Germinal center (tissue), 1 donor: ENCODE measurements at regions not wholly inside any gene's neighbourhood (a gene's known extent, or its start where the extent isn't known, plus 50 kb on each side); places are given as distances from the start of the nearest gene placed in this dataset.
A peak's percentile ranks its signal among the peaks of the same experiment; 100 is the strongest.

Source experiments
- DNase-seq: peaks from one replicate; pipeline ENCODE4 v3.0.0; 2012; ENCODE audit warnings: mixed read lengths, low spot score

DNA sequence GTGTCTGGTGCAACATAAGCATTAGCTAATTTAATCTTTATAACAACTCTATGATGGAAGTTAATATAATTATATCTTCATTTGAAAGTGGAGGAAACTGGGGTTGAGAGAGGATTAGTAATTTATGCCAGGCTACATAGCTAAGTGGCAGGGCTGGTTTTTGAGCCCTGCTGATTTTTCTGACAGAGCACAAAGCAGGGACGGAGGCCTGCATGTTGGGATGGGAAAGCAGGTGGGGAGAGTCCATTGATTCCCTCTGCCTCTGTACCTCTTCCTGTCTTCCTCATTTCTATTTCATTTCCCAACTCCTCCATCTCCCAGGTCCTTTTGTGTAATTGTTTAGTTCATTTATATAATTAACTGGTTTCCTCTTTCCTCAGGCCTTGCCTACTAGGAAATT, 251.6 kb upstream of the ZPLD1 start:
- no peak for DNase-seq

- no peak for DNase-seq
Observed at GRCh38 chr3:102183623-102184022, 251.2 kb upstream of the ZPLD1 start.

DNA sequence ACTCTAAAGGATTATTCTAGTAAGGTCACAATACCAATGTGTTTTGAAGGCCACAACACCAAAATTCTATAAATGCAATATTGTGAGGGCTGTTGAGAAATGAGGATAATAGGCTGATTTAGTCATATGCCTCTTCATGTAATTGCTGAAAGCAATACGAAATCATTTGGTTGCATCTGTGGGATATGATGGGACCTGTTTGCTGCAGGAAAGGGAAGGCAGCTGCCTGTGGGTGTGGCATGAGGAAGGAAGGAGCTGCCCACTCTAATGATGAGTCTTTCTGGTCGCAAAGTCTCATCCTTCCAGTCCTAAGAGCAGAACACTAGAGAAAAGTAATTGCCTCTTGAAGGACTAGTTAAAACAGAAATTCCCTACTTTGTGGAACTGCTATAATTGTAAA, 245.3 kb upstream of the ZPLD1 start:
- no peak for DNase-seq

DNA sequence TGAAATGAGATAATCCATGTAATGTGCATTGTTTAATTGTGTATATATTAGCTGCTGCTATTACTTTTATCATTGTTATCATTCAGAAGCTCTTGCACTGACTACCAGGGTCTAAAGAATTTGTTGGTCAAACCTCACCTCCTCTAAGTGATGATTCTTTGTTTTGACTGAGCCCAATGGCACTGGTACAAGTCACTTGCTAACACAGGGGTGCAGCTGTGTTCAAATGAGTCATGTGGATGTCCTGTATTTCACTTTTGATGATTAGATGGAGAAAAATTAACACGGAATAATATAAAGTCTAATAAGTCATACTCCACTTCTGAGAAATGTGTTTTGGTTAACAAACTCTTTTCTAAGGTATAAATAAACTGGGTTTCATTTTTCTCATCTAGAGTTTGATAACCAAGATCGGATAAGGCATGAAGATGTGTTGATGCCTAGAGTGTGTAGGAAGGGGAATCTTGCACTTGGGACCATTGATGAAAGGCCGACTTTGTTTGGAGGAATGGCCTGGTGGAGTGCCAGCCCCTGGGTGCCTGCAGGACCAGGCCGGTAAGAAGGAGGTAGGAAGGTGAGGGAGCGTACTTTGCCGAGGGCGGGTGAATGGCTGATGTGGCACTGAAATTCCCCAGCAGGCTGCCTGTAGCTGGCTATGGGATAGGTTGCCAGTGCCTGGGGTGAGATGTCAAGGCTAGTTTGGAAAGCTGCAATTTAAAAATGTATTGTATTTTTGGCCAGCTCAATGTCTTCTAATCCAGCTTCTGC, 244.7 kb upstream of the ZPLD1 start:
- no peak for DNase-seq

GRCh38 chr3:102192575-102192974, 242.2 kb upstream of the ZPLD1 start:
- no peak for DNase-seq

DNA sequence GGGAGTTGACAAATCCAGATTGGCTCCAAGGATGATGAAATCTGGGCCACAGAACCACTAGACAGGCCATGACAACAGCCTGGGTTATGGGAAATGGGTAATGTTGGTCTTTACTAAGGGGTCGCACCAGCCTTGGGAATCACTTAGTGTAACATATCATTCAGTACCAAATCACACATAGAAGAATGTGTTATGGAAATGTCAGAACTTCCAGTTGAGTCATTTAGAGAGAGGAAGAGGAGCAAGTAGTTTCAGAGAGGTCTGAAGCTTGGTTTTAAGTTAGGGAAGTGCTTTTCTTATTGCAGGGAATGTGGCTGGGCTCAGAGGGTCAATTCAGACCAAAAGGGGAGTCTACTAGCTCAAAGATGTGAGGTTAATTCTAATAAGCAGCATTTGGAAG, 241.6 kb upstream of the ZPLD1 start:
- no peak for DNase-seq

DNA sequence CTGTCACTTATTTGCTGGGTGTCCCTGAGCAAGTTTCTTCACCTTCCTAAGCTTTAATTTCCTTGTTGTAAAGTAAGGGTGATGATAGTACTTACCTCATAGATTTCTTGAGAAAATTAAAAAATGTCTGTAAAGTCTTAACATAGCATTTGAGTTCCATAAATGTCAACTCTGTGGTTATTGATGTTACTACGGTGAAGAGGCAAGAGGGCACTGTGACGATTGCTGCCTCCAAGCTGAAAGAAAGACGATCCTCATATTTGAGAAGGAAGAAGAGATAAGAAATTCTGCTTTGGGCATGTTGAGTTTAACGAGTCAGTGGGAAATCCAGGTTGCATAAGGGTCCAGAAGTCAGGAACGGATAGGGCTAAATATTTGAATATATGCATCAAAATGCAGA, 240.8 kb upstream of the ZPLD1 start:
- DNase-seq: no peak

GRCh38 chr3:102194760-102195159, 240.1 kb upstream of the ZPLD1 start:
- no peak for DNase-seq

GRCh38 chr3:102195198-102195948, 239.4 kb upstream of the ZPLD1 start:
- DNase-seq: no peak

DNA sequence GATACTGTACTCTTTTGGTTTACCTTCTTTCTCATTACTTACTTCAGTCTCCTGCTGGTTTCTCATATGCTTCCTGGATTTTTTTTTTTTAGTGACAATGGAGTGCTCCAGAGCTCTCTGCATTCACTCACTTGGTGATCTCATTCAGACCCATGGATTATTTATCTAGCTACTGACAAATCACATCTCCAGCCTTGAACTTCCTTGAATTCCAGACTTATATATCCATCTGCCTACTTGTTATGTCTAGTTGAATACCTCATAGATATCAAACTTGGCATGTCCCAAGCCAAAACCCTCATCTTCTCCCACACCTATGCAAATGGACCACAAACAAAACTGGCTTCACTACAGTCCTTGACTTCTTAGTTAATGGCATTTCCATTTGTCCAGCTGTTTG, 234.7 kb upstream of the ZPLD1 start:
- DNase-seq: no peak

DNA sequence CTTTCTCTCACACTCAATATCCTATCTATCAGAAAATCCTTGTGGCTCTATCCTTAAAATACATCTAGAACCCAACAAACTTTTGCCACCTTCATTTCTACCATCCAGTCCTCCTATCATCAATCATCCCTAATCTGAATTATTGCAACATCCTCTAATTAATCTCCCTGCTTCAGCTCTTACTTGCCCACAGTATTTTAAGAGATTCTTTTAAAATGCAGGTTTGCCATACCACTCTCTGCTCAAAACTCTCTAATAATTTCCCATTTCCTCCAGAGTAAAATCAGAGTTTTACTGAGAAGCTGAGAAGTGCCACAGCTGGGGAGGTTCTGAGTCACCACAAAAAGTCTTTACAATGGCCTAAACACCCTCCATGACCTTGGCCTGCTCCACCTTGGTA, 234.3 kb upstream of the ZPLD1 start:
- no peak for DNase-seq

DNA sequence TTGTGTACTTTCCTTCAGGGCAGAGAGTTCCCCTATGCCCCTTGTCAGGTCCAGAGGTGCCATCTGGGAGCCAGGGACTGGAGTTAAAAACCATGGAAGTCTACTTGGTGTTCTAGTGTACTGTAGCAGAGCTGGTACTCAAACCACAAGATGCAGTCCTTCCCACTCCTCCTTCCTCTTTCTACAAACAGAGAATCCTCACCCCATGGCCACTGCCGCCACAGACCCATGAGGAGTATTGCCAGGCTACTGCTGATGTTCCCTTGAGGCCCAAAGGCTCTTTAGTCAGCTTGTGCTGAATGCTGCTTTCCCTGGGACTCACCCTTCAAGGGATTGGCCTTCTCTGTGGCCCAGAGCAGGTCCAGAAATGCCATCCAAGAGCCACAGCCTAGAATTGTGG, 229.2 kb upstream of the ZPLD1 start:
- DNase-seq: no peak

DNA sequence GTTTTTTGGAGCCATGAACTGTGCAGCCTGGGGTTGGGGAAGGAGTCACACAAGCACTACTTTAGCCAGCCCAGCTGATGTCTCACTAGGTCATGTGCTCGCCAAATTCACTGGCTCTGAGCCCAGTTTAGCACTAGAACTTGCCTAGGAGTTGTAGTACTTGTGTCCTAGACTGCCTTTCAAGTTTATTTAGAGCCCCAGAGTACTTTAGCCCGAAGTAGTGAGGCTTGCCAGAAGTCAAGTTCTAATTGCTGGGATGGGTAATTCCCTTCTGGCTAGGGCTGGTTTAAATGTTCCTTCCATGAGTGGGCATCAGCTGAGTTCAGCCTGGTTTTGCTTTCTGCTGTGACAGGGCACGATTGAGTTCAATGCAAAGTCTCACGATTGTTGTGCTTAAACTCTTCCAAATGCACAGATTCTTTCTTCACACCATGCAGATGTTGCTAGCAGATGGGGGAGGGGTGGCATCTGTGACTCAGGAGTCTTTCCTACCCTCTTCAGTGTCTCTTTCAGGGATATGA, 228.2 kb upstream of the ZPLD1 start:
- DNase-seq: no peak

DNA sequence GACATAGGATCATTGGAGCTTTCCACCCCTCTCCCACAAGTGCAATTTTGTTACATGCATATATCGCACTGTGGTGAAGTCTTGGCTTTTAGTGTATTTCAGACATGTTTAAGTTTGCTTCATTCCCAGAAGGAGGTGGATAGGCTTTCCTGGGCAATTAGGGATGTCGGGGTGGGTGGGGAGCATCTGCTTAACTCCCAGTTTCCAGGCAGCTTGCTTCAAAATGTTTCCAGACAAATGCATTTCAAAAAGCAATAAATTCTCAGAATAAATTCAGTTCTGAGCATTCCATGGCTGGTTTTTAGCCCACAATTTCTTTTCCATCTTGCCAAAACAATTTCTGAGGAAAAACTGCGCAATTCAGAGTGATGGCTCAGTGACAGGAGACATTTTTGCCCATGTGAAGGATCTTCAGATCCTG, 227.7 kb upstream of the ZPLD1 start:
- no peak for DNase-seq

DNA sequence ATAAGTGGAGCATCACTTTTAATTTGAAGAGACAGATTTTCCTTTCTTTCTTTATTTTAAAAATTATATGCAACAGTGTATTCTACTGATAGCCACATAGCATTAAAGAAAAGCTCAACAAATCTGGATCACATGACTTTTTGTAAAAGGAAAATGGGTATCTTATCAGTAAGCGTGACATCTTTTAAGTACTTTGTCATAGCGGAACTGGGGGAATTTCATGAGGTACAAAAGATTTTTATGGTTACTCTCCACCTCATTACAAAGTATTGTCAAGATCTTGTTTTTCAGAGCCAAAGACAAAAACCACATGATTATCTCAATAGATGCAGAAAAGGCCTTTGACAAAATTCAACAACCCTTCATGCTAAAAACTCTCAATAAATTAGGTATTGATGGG, 219.6 kb upstream of the ZPLD1 start:
- DNase-seq: no peak

DNA sequence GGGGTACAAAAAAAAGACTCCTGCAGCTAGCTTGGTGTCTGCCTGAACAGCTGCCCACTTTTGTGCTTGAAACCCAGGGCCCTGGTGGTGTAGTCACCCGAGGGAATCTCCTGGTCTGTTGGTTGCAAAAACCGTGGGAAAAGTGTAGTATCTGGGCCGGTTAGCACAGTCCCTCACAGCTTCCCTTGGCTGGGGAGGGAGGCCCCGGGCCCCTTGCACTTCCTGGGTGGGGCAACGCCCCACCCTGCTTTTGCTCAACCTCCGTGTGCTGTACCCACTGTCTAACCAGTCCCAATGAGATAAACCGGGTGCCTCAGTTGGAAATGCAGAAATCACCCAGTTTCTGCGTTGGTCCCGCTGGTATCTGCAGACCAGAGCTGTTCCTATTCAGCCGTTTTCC, 211.7 kb upstream of the ZPLD1 start:
- DNase-seq: no peak

DNA sequence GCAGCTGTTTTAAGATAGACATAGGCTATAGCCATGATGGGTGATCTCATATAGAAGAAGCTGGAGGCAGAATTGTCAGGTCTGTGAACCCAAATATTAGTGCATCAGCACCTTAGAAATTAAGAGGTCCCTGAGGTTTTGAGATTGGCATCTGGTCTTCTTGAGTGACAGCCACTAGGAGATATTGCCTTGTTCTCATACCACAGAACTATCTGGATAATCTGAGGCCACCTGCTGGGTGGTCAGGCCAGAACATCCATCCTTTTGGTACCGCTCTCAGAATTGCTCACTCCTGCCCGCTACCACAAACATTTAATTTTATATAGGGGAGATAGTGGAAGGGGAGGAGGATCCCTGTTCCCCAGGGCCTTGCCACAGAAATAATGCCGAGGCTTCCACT, 210.6 kb upstream of the ZPLD1 start:
- DNase-seq: peak; percentile 7

DNA sequence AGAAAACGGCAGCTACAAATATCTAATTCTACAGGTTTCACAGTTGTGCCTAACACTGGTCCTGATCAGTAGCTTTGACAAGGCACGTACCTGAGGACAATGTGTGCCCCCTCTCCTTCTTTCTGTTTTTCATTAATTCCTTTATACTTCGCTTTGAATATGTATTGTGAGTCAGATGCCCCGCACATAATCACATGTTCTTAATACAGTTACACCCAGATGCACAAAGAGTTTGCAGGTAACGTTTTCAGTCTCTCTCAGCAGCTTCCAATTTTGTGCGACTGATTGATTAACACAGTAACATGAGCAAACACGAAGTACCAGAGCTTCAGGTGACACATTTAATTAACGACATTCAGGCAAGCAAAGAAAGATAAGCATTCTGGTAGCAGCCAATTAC, 209.8 kb upstream of the ZPLD1 start:
- no peak for DNase-seq

GRCh38 chr3:102225407-102226132, 209.2 kb upstream of the ZPLD1 start:
- DNase-seq: no peak

- DNase-seq: no peak
Observed at GRCh38 chr3:102226463-102226862, 208.4 kb upstream of the ZPLD1 start.

- peak; percentile 42 for DNase-seq
Observed at GRCh38 chr3:102229062-102229655, 205.7 kb upstream of the ZPLD1 start.

DNA sequence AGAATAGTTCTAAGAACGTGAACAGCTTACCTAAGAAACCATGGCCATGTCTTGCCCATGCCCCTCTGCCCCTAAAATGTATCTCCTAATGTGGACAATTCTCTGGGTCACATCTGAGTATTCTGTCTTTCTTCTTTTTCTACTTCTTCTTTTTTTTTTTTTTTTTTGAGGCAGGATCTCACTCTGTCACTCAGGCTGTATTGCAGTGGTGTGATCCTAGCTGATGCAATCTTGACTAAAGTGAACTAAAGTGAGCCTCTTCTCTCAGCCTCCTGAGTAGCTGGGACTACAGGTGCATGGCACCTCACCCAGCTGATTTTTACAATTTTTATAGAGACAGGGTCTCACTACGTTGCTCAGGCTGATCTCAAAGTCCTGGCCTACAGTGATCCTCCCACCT, 204.8 kb upstream of the ZPLD1 start:
- no peak for DNase-seq
